H9 (cell line): ENCODE measurements at regions not wholly inside any gene's neighbourhood (a gene's known extent, or its start where the extent isn't known, plus 50 kb on each side); places are given as distances from the start of the nearest gene placed in this dataset.
A peak's percentile ranks its signal among the peaks of the same experiment; 100 is the strongest.

Experiments used
- DNase-seq: peaks from one replicate; pipeline ENCODE4 v3.0.0-alpha.2; 2017
- H2AFZ ChIP-seq: one replicate; pipeline ENCODE4 v1.6.1; 2013; ENCODE audit warnings: mild to moderate bottlenecking, low read length, control low read depth, moderate library complexity
- H2AK5ac ChIP-seq: 2 replicates; pipeline ENCODE4 v1.6.1; 2013; ENCODE audit warnings: low read length, control low read depth, mixed read lengths; ENCODE audit not compliant: insufficient read length
- H2BK120ac ChIP-seq: one replicate; pipeline ENCODE4 v1.6.1; 2013; ENCODE audit warnings: low read depth, mild to moderate bottlenecking, low read length, control low read depth, inconsistent platforms; ENCODE audit not compliant: poor library complexity, severe bottlenecking
- H2BK12ac ChIP-seq: 2 replicates; pipeline ENCODE4 v1.6.1; 2013; ENCODE audit warnings: low read length, control low read depth, mixed read lengths, low read depth; ENCODE audit not compliant: insufficient read length
- H2BK15ac ChIP-seq: 2 replicates; pipeline ENCODE4 v1.6.1; 2013; ENCODE audit warnings: low read depth, low read length, control low read depth
- H2BK20ac ChIP-seq: one replicate; pipeline ENCODE4 v1.6.1; 2013; ENCODE audit warnings: low read depth, mild to moderate bottlenecking, low read length, control low read depth, inconsistent platforms; ENCODE audit not compliant: poor library complexity, severe bottlenecking
- H2BK5ac ChIP-seq: 2 replicates; pipeline ENCODE4 v1.6.1; 2013; ENCODE audit warnings: low read length, control low read depth, mixed read lengths; ENCODE audit not compliant: insufficient read length
- H3K14ac ChIP-seq: 2 replicates; pipeline ENCODE4 v1.6.1; 2013; ENCODE audit warnings: low read length, control low read depth; ENCODE audit not compliant: insufficient read depth
- H3K18ac ChIP-seq: 2 replicates; pipeline ENCODE4 v1.6.1; 2013; ENCODE audit warnings: low read depth, mild to moderate bottlenecking, mixed read lengths, low read length, control low read depth; ENCODE audit not compliant: insufficient read length
- H3K23ac ChIP-seq: 2 replicates; pipeline ENCODE4 v1.6.1; 2013; ENCODE audit warnings: low read length, control low read depth, mixed read lengths, low read depth; ENCODE audit not compliant: insufficient read length
- H3K23me2 ChIP-seq: 2 replicates; pipeline ENCODE4 v1.6.1; 2013; ENCODE audit warnings: low read depth, mild to moderate bottlenecking, mixed read lengths, low read length, control low read depth; ENCODE audit not compliant: insufficient read length, poor library complexity, severe bottlenecking
- H3K27ac ChIP-seq: 2 replicates; pipeline ENCODE4 v1.5.1; 2013; ENCODE audit warnings: low read length, control low read depth, mixed read lengths, low read depth; ENCODE audit not compliant: insufficient read length
- H3K27me3 ChIP-seq: 2 replicates; pipeline ENCODE4 v1.6.1; 2013; ENCODE audit warnings: low read length, control low read depth, inconsistent platforms; ENCODE audit not compliant: insufficient read depth
- H3K4ac ChIP-seq: 2 replicates; pipeline ENCODE4 v1.6.1; 2013; ENCODE audit warnings: low read depth, mild to moderate bottlenecking, control low read depth, inconsistent platforms, low read length, moderate library complexity
- H3K4me1 ChIP-seq: 2 replicates; pipeline ENCODE4 v1.6.1; 2013; ENCODE audit warnings: low read length, control low read depth, inconsistent platforms; ENCODE audit not compliant: insufficient read depth
- H3K4me2 ChIP-seq: 2 replicates; pipeline ENCODE4 v1.6.1; 2013; ENCODE audit warnings: low read length, control low read depth, mixed read lengths; ENCODE audit not compliant: insufficient read length, insufficient read depth
- H3K56ac ChIP-seq: 2 replicates; pipeline ENCODE4 v1.6.1; 2013; ENCODE audit warnings: low read depth, mild to moderate bottlenecking, mixed read lengths, low read length, control low read depth; ENCODE audit not compliant: insufficient read length
- H3K79me1 ChIP-seq: 2 replicates; pipeline ENCODE4 v1.6.1; 2013; ENCODE audit warnings: low read depth, mild to moderate bottlenecking, moderate library complexity, low read length, control low read depth, inconsistent platforms; ENCODE audit not compliant: insufficient read depth, poor library complexity, severe bottlenecking
- H3K79me2 ChIP-seq: 2 replicates; pipeline ENCODE4 v1.6.1; 2013; ENCODE audit warnings: low read length, control low read depth, inconsistent platforms; ENCODE audit not compliant: insufficient read depth
- H3K9ac ChIP-seq: 2 replicates; pipeline ENCODE4 v1.6.1; 2013; ENCODE audit warnings: low read length, control low read depth, mixed read lengths; ENCODE audit not compliant: insufficient read length; ENCODE audit errors: extremely low read depth
- H3K9me3 ChIP-seq: one replicate; pipeline ENCODE4 v1.6.1; 2013; ENCODE audit warnings: low read depth, low read length, inconsistent platforms; ENCODE audit not compliant: control insufficient read depth
- H3T11ph ChIP-seq: one replicate; pipeline ENCODE4 v1.6.1; 2013; ENCODE audit warnings: mild to moderate bottlenecking, low read length, control low read depth, inconsistent platforms
- H4K20me1 ChIP-seq: one replicate; pipeline ENCODE4 v1.6.1; 2013; ENCODE audit not compliant: control insufficient read depth, insufficient read length, insufficient read depth
- H4K5ac ChIP-seq: 2 replicates; pipeline ENCODE4 v1.6.1; 2013; ENCODE audit warnings: low read depth, mild to moderate bottlenecking, mixed read lengths, low read length, control low read depth; ENCODE audit not compliant: insufficient read length
- H4K8ac ChIP-seq: replicated peaks from 2 replicates; pipeline ENCODE4 v1.6.1; 2013; ENCODE audit warnings: low read length, control low read depth, mixed read lengths, low read depth; ENCODE audit not compliant: insufficient read length
- H4K91ac ChIP-seq: 2 replicates; pipeline ENCODE4 v1.6.1; 2013; ENCODE audit warnings: low read depth, mild to moderate bottlenecking, moderate library complexity, mixed read lengths, low read length, control low read depth; ENCODE audit not compliant: insufficient read length
- H3K27ac Mint-ChIP-seq, 3 experiments: 2 replicates in 2 of 3; 3 replicates in 1 of 3; pipeline ENCODE4 v1.8.0; 2020 to 2021; ENCODE audit warnings: mixed read lengths in 3 of 3, mild to moderate bottlenecking in 1 of 3, moderate library complexity in 1 of 3
- H3K27me3 Mint-ChIP-seq: 2 replicates; pipeline ENCODE4 v1.8.0; 2021; ENCODE audit warnings: low read depth, mild to moderate bottlenecking, moderate library complexity, mixed read lengths
- H3K36me3 Mint-ChIP-seq, 3 experiments: 2 replicates in 2 of 3; 3 replicates in 1 of 3; pipeline ENCODE4 v1.8.0; 2020 to 2021; ENCODE audit warnings: low read depth in 3 of 3, mixed read lengths in 3 of 3; ENCODE audit not compliant: insufficient read depth in 1 of 3
- H3K4me1 Mint-ChIP-seq, 2 experiments: 2 replicates each; pipeline ENCODE4 v1.8.0; 2020; ENCODE audit warnings: mixed read lengths in 2 of 2
- H3K4me3 Mint-ChIP-seq, 2 experiments: 2 replicates in 1 of 2; 3 replicates in 1 of 2; pipeline ENCODE4 v1.8.0; 2020 to 2021; ENCODE audit warnings: mild to moderate bottlenecking in 2 of 2, mixed read lengths in 2 of 2, moderate library complexity in 1 of 2
- H3K9me3 Mint-ChIP-seq, 2 experiments: 2 replicates in 1 of 2; 3 replicates in 1 of 2; pipeline ENCODE4 v1.8.0; 2020; ENCODE audit warnings: mild to moderate bottlenecking in 2 of 2, mixed read lengths in 2 of 2, moderate library complexity in 1 of 2
- WGBS: extraction: QIAGEN DNeasy Blood & Tissue Kit; methylation state at CpG from one replicate; pipeline ENCODE4 v1.1.7; 2013; ENCODE audit warnings: missing lambda C conversion rate, low lambda C conversion rate, mixed read lengths; ENCODE audit not compliant: insufficient read length; ENCODE audit errors: extremely low coverage; 5-methylcytosine and 5-hydroxymethylcytosine counted together
- TF ChIP-seq, protein P1 (sequence below): fragments of 200-600 bp; sonication (generic); conservative IDR thresholded peaks from 3 replicates; pipeline ENCODE4 v1.8.0; 2021; ENCODE audit warnings: antibody characterized with exemption, mild to moderate bottlenecking

DNA sequence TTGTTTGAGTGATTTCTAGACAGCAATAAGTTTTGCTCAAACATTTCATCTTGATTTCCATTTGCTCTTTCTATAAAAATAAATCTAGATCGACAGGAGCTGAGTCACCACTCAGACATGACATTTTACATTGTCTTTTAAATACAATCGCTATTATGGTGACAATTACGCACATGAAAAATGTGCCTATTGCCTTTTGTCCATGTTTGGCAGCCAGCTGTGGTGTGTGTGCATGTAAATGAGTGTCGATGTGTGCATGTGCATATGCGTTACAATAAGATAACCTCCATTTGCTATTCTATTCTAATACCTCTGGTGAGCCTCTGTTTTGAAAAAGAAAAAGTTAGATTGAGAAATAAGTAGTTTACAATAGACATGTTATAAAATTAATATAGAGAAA lies 89.7 kb upstream of the GRM7 start:
- H3K36me3 Mint-ChIP-seq = peaks cover 4 to 5% (median 5%) of the 10 kb centered on the region in 3 experiments; a peak in 6 of 7 replicates
- H3K9ac ChIP-seq = no peak overlapping the region
- no peak overlapping the region for H4K5ac ChIP-seq
- TF ChIP-seq, protein P1, sequence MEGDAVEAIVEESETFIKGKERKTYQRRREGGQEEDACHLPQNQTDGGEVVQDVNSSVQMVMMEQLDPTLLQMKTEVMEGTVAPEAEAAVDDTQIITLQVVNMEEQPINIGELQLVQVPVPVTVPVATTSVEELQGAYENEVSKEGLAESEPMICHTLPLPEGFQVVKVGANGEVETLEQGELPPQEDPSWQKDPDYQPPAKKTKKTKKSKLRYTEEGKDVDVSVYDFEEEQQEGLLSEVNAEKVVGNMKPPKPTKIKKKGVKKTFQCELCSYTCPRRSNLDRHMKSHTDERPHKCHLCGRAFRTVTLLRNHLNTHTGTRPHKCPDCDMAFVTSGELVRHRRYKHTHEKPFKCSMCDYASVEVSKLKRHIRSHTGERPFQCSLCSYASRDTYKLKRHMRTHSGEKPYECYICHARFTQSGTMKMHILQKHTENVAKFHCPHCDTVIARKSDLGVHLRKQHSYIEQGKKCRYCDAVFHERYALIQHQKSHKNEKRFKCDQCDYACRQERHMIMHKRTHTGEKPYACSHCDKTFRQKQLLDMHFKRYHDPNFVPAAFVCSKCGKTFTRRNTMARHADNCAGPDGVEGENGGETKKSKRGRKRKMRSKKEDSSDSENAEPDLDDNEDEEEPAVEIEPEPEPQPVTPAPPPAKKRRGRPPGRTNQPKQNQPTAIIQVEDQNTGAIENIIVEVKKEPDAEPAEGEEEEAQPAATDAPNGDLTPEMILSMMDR = no peak
- no peak overlapping the region for H2AFZ ChIP-seq
- H3K23me2 ChIP-seq = no peaks in the 10 kb centered on the region
- no CpG with 5 or more reads among the region's 5 CpGs for WGBS
- no peak overlapping the region for H4K91ac ChIP-seq
- peak overlapping the region; percentile 69 for H3K4me2 ChIP-seq
- no peak overlapping the region for H2AK5ac ChIP-seq
- no peak overlapping the region for H2BK20ac ChIP-seq
- H2BK12ac ChIP-seq = no peak overlapping the region
- no peak overlapping the region for H3K18ac ChIP-seq
- no peak overlapping the region for H3T11ph ChIP-seq
- no peak overlapping the region for H3K14ac ChIP-seq
- no peaks in the 10 kb centered on the region for H3K79me1 ChIP-seq
- H3K56ac ChIP-seq = no peak overlapping the region
- no peaks in the 10 kb centered on the region for H3K27me3 ChIP-seq
- H3K79me2 ChIP-seq = no peaks in the 10 kb centered on the region
- H3K4me3 Mint-ChIP-seq = peak overlapping the region in 1 of 2 experiments; percentile 41; a peak in 2 of 5 replicates
- H3K9me3 ChIP-seq = no peaks in the 10 kb centered on the region
- no peak overlapping the region for H4K8ac ChIP-seq
- no peak overlapping the region for H3K23ac ChIP-seq
- H2BK5ac ChIP-seq = no peak overlapping the region
- 0 out of 7 replicates have a peak overlapping the region, but pooled peaks of 1 of the 3 experiments have one; percentile 97 for H3K27ac Mint-ChIP-seq
- H2BK120ac ChIP-seq = no peak overlapping the region
- H2BK15ac ChIP-seq = no peak overlapping the region
- no peak overlapping the region for H3K27ac ChIP-seq
- peaks cover 2% of the 10 kb centered on the region; the same call in 1 of the 2 replicates for H3K4me1 ChIP-seq
- no peak overlapping the region for H3K4ac ChIP-seq
- peaks cover 16 to 22% of the 10 kb centered on the region in 2 experiments for H3K4me1 Mint-ChIP-seq
- no peak for DNase-seq
- no peaks in the 10 kb centered on the region for H4K20me1 ChIP-seq
- peaks cover 4 to 5% of the 10 kb centered on the region in 2 experiments; a peak in 4 of 5 replicates for H3K9me3 Mint-ChIP-seq
- H3K27me3 Mint-ChIP-seq = peaks cover 3% of the 10 kb centered on the region; the same call in 1 of the 2 replicates
